ENCODE measurements at regions not wholly inside any gene's neighbourhood (a gene's known extent, or its start where the extent isn't known, plus 50 kb on each side); places are given as distances from the start of the nearest gene placed in this dataset.

GRCh38 chr2:16615687-16616615 is 49.7 kb downstream of the CYRIA start:
- H3K4me3 ChIP-seq (ENCODE audit: low read depth, low read length) = no peak overlapping the region

- no peak overlapping the region for H3K4me3 ChIP-seq (ENCODE audit: low read depth, low read length)
These were observed 50.4 kb downstream of the CYRIA start for GRCh38 chr2:16615246-16615645.

DNA sequence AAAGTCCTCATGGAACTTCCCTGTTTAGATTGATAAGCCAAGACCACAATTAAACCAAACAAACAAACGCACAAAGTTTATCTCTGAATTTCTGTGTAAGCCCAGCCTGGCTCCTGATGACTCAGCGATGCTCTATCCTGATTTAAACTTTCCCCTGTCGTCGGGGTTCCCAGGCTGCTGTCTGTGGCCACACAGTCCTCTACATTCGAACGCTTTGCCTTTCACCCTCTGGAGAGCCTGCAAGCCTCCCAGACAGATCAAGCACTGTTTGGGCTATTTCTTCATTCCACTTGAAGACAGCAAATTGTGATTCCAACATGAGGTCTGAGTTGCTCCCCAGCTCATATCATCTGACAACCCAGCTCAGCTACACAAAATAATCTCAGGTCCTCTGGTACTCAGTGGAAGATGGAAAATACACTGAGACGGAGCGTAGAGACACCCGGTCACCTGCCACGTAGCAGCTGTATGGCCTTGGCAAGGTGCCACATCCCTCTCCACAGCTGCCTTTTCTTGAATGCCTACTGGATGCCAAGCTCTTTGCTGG is 51.2 kb downstream of the CYRIA start:
- H3K4me3 ChIP-seq (ENCODE audit: low read depth, low read length) = no peak overlapping the region

- H3K4me3 ChIP-seq (ENCODE audit: low read depth, low read length) = no peak overlapping the region
These were observed 52.1 kb downstream of the CYRIA start for GRCh38 chr2:16613539-16614011.

DNA sequence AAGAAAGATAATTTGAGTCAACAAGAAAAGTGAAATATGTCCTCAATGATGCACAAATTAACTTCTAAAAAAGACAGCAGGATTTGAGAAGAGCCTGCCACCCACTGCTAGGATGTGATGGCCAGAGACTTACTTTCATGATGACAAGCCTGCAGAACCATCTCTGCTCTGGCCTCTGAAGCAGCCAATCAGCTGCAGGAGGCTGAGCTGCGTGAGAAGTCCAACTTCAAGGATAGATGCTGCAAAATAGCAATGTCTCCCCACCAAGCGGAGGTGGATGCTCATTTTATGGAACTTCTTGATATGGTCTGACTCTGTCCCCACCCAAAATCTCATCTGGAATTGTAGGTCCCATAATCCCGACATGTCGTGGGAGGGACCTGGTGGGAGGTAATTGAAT is 53.1 kb downstream of the CYRIA start:
- no peak overlapping the region for H3K4me3 ChIP-seq (ENCODE audit: low read depth, low read length)

DNA sequence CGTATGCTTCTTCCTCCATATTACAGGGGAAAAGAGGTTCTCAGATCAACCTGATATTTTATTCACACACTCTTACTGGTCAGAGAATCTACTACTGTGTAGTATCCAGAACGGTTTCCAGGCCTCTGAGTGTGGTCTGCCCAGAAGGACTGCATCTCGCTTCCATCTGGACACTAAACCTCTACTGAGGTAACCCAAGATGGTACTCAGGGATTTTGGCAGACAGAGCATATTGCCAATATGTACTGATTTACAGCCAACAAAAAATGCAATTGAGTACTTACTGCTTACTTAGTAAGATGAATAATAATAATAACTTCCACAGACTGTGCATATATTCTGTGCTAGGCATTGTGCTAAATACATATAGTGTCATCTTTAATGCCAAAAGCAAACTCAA is 55.8 kb downstream of the CYRIA start:
- H3K4me3 ChIP-seq (ENCODE audit: low read depth, low read length) = no peak overlapping the region

- peak overlapping the region; percentile 52 for H3K4me3 ChIP-seq (ENCODE audit: low read depth, low read length)
These were observed 56.7 kb downstream of the CYRIA start for GRCh38 chr2:16608661-16609643.

GRCh38 chr2:16607301-16607700 is 58.3 kb downstream of the CYRIA start:
- H3K4me3 ChIP-seq (ENCODE audit: low read depth, low read length) = no peak overlapping the region

GRCh38 chr2:16604236-16604635 is 61.4 kb downstream of the CYRIA start:
- H3K4me3 ChIP-seq (ENCODE audit: low read depth, low read length) = no peak overlapping the region

DNA sequence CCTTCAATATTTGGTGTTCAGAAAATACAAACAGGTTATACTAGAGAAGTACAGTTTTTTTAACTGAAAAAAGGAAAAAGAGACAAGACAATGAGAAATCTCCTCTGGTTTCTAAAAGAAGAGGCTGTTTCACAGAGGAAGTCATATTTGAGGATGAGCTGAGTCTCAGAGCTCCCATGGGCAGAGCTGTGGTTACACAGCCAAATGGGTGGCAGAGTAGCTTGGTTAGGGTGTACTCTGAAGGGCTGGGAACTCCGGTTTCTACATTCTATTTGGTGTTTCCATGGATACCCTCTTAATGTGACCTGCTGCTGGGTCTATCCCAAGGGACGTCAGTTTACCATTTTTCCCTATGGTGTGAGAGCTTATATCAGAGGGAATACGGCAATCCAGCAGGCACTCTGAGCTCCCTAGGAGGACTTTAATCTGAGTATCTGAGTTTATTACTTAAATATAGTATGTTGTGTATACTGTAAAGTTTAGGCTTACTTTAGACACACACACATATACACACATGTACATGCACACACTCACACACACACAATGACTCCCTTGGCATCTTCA is 74.2 kb downstream of the CYRIA start:
- H3K4me3 ChIP-seq (ENCODE audit: low read depth, low read length) = no peak overlapping the region

DNA sequence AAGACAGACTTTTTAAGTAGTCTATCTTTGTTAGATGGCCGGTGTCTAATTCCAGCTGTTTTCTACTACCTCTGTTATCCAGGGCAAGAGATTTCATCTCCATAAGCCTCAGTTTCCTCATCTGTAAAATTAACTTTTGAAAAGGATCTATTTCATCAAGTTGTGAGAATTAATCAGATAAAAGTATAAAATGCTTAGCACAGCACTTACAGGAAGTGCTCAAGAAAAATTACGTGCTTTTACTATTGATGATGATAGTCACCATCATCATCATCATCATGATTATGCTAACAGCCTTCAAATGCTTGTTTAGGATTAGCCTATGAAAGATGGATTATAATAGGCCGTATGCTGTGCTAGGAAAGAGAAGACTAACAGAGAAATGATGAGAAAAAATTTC is 76.2 kb downstream of the CYRIA start:
- H3K4me3 ChIP-seq (ENCODE audit: low read depth, low read length) = no peak overlapping the region

GRCh38 chr2:16588565-16588964 is 77.1 kb downstream of the CYRIA start:
- no peak overlapping the region for H3K4me3 ChIP-seq (ENCODE audit: low read depth, low read length)

DNA sequence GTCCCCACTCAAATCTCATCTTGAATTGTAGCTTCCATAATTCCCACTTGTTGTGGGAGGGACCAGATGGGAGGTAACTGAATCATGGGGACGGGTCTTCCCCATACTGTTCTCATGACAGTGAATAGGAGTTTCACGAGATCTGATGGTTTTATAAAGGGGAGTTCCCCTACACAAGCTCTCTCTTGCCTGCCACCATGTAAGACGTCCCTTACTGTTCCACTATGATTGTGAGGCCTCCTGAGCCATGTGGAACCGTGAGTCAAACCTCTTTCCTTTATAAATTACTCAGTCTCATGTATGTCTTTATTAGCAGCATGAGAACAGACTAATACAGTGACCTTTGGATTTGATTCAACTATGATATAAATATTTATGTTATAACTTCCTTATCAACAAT is 78.0 kb downstream of the CYRIA start:
- no peak overlapping the region for H3K4me3 ChIP-seq (ENCODE audit: low read depth, low read length)

- H3K4me3 ChIP-seq (ENCODE audit: low read depth, low read length) = no peak overlapping the region
These were observed 80.7 kb downstream of the CYRIA start for GRCh38 chr2:16584824-16585540.

DNA sequence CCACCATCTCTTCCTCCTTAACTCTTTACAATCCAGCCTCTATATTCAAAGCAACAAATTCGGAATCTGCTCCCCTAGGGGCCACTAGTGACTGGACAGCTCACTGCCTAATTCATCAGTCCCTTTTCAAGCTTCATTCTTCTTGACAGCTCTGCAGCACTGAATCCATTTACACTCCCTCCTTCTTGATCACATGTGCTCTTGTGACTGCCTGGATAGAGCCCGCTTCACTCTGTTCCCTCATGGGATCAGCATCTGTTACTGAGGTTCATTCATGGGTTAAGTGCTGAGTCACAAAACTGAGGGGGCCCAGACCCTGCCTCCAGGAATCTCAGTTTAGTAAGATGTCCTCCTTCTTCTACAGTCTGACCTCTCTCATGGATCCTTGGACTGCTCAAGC is 81.5 kb downstream of the CYRIA start:
- H3K4me3 ChIP-seq (ENCODE audit: low read depth, low read length) = no peak overlapping the region

- H3K4me3 ChIP-seq (ENCODE audit: low read depth, low read length) = no peak overlapping the region
These were observed 84.4 kb downstream of the CYRIA start for GRCh38 chr2:16581241-16581640.

DNA sequence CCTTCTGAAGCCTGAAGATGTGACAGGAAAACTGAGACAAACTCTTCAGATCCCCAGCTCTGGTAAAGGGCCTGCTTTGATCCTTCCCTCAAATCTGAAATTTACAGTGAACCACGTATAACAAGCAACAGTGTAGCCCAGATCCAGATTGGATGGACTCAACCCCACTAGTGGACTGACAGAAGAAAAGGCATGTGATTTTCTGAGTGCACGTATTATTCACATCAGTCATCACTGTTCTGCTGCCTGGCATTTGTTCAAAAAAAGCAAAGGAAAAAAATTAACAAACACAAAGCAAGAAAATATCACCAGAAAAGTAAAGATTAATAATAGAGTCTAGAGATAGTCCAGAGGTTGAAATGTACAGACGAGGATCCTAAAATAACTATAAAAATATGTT is 87.6 kb downstream of the CYRIA start:
- no peak overlapping the region for H3K4me3 ChIP-seq (ENCODE audit: low read depth, low read length)

DNA sequence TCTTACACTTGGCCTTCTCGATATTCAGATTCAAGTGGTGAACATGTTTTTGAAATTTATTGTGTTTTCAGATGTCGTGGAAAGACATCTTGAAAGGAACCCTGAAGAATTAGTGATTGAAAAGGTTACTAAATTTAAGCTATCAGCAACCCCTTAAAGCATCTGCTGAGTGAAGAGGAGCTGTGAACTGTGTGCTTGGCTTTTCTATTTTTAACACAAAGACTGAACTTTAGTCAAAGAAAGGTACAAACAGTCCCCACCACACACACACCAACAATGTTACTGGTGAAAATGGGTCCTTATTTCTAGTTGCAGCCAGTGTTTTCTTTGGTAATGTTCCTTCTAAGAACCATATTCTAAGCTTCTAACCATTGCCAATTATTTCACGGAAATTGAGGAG is 95.1 kb downstream of the CYRIA start:
- no peak overlapping the region for H3K4me3 ChIP-seq (ENCODE audit: low read depth, low read length)

- H3K4me3 ChIP-seq (ENCODE audit: low read depth, low read length) = no peak overlapping the region
These were observed 96.4 kb downstream of the CYRIA start for GRCh38 chr2:16568998-16569784.

DNA sequence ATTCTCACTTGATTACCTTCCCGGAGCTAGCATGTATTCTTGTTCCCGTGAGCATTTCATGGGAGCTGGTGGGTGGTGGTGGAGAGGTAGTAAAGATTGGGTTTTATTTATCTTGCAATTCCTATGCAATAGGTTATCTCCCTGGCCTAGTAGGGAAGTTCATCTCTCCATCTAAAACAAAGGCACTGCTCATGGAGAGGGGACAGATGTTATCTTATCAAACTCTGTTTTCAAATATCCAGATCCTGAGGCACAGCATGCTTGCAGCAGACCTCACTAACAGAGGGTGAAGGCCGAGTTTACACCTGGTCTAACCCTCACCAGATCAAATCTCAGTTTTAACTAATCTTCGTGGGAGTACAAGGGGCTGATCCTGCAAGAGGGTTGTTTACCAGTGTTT is 98.9 kb downstream of the CYRIA start:
- no peak overlapping the region for H3K4me3 ChIP-seq (ENCODE audit: low read depth, low read length)

Measured in iPS-11a (cell line).